OCI-LY7 (cell line): ENCODE measurements at regions not wholly inside any gene's neighbourhood (a gene's known extent, or its start where the extent isn't known, plus 50 kb on each side); places are given as distances from the start of the nearest gene placed in this dataset.
"Not testable (repeated sequence)": the region's sequence is repeated elsewhere in the genome, so short reads cannot be mapped to it uniquely, and the experiment has no call there.

ENCODE experiments used
- CTCF ChIP-seq: fragments of 200-600 bp; sonication (generic); conservative IDR thresholded peaks from 2 replicates; pipeline ENCODE4 v1.5.1; 2014; ENCODE audit warnings: mild to moderate bottlenecking, antibody characterized with exemption, low read length, moderate library complexity, mixed read lengths
- EZH2phosphoT487 ChIP-seq: fragments of 200-600 bp; sonication (generic); IDR thresholded peaks from 2 replicates; pipeline ENCODE4 v1.6.1; 2018; ENCODE audit warnings: low read depth, borderline replicate concordance, mild to moderate bottlenecking, mixed run types, antibody characterized with exemption, low read length, moderate library complexity, mixed read lengths

DNA sequence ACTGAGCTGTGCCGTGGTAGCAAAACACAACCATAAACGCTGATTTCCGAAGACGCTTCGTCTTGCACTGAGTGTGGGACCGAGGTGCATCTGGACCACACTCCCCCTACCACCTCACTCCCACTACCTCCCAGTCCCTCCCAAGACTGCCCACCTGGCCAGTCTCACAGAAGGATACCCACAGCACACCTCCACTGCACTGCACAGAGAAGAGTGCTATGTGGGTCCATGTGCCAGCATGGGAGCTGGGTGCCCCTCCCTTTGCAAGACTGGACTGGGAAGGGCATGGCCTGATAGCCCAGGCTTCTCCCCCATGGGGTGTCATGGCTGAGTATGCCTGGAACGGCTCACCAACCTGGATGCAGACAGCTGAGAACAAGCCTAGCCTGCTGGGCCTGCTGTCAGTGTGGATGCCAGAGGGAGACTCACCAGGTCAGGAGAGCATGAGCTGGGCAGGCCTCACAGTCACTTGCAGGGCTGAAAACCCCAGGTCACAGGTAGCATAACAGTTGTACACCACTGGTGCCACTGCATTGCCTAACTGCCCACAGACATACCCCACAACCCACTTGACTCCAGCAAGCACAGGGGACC, 56.0 kb upstream of the TMEM254 start:
- TF ChIP-seq CTCF, EZH2phosphoT487: not testable (repeated sequence)
